OCI-LY1 (cell line): ENCODE measurements at regions not wholly inside any gene's neighbourhood (a gene's known extent, or its start where the extent isn't known, plus 50 kb on each side); places are given as distances from the start of the nearest gene placed in this dataset.

Experiments
- EZH2 ChIP-seq: fragments of 200-600 bp; sonication (generic), shearing (Covaris generic); IDR thresholded peaks from 2 replicates; pipeline ENCODE4 v1.8.0; 2017; ENCODE audit warnings: borderline replicate concordance, mixed run types, mild to moderate bottlenecking, antibody characterized with exemption, low read length, moderate library complexity, mixed read lengths
- TF ChIP-seq, protein P1 (sequence below): fragments of 200-600 bp; sonication (generic), shearing (Covaris generic); IDR thresholded peaks from 2 replicates; pipeline ENCODE4 v1.5.1; 2017; ENCODE audit warnings: mild to moderate bottlenecking, antibody characterized with exemption, low read length, moderate library complexity, mixed read lengths

- TF ChIP-seq, protein P1, sequence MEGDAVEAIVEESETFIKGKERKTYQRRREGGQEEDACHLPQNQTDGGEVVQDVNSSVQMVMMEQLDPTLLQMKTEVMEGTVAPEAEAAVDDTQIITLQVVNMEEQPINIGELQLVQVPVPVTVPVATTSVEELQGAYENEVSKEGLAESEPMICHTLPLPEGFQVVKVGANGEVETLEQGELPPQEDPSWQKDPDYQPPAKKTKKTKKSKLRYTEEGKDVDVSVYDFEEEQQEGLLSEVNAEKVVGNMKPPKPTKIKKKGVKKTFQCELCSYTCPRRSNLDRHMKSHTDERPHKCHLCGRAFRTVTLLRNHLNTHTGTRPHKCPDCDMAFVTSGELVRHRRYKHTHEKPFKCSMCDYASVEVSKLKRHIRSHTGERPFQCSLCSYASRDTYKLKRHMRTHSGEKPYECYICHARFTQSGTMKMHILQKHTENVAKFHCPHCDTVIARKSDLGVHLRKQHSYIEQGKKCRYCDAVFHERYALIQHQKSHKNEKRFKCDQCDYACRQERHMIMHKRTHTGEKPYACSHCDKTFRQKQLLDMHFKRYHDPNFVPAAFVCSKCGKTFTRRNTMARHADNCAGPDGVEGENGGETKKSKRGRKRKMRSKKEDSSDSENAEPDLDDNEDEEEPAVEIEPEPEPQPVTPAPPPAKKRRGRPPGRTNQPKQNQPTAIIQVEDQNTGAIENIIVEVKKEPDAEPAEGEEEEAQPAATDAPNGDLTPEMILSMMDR = no peak
- TF ChIP-seq EZH2 = no peak
Measured at GRCh38 chrX:40170830-40171512, 73.2 kb upstream of the BCOR start.
